ENCODE measurements at regions not wholly inside any gene's neighbourhood (a gene's known extent, or its start where the extent isn't known, plus 50 kb on each side); places are given as distances from the start of the nearest gene placed in this dataset.

DNA sequence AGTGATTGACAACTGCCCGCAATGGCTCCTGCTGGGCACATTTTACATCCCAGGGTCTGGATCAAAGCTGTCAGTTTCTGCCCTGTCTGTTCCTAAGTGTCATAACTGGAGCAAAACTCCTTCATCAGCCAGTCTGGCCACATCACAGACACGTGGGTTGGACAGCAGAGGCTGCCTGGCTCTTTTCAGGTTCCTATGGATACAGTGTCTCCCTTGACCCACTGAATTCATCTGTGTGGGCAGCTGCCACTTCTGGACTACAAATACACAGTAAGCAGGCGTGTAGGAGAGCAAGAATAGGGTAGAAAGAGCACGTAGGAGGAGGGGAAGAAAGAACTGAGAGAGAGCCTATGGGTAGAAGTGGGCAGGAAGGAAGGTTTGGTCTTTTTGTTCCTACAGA lies 238.0 kb downstream of the ENC1 start:
- TF ChIP-seq, protein P1, sequence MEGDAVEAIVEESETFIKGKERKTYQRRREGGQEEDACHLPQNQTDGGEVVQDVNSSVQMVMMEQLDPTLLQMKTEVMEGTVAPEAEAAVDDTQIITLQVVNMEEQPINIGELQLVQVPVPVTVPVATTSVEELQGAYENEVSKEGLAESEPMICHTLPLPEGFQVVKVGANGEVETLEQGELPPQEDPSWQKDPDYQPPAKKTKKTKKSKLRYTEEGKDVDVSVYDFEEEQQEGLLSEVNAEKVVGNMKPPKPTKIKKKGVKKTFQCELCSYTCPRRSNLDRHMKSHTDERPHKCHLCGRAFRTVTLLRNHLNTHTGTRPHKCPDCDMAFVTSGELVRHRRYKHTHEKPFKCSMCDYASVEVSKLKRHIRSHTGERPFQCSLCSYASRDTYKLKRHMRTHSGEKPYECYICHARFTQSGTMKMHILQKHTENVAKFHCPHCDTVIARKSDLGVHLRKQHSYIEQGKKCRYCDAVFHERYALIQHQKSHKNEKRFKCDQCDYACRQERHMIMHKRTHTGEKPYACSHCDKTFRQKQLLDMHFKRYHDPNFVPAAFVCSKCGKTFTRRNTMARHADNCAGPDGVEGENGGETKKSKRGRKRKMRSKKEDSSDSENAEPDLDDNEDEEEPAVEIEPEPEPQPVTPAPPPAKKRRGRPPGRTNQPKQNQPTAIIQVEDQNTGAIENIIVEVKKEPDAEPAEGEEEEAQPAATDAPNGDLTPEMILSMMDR (conservative IDR thresholded peaks at IDR 0.05; ENCODE audit: low read length): no peak
- no peak for TF ChIP-seq EZH2phosphoT487 (IDR thresholded peaks at IDR 0.05; ENCODE audit: borderline replicate concordance)

All from Loucy (cell line).